WTC11 (cell line): ENCODE measurements at regions not wholly inside any gene's neighbourhood (a gene's known extent, or its start where the extent isn't known, plus 50 kb on each side); places are given as distances from the start of the nearest gene placed in this dataset.

Experiments
- ATAC-seq: fragments of 200-7000 bp; cut with Tn5 transposase; 2 replicates; pipeline ENCODE4 v1.10.0; 2021; ENCODE audit warnings: mild to moderate bottlenecking, moderate library complexity
- CTCF ChIA-PET: fragments of 300-600 bp; sonication (Branson Sonifier 250); formaldehyde crosslinking; loops from one replicate; lab custom pipeline; 2021; ENCODE audit warnings: antibody characterized with exemption; lab: Charles Lee
- POLR2A ChIA-PET: fragments of 350-600 bp; sonication (Branson Sonifier 250); formaldehyde crosslinking; loops from one replicate; lab custom pipeline; 2021; ENCODE audit warnings: antibody characterized with exemption; lab: Charles Lee
- DNase-seq: peaks from one replicate; pipeline ENCODE4 v3.0.0; 2021; ENCODE audit warnings: low spot score
- H3K27ac Mint-ChIP-seq: 2 replicates; pipeline ENCODE4 v1.8.0; 2021; ENCODE audit warnings: mixed read lengths
- H3K27me3 Mint-ChIP-seq: 2 replicates; pipeline ENCODE4 v1.8.0; 2021; ENCODE audit warnings: low read depth, mild to moderate bottlenecking, moderate library complexity, mixed read lengths
- H3K36me3 Mint-ChIP-seq: 2 replicates; pipeline ENCODE4 v1.8.0; 2021; ENCODE audit warnings: mixed read lengths
- H3K4me1 Mint-ChIP-seq: 2 replicates; pipeline ENCODE4 v1.8.0; 2022; ENCODE audit warnings: mixed read lengths
- H3K4me3 Mint-ChIP-seq: 2 replicates; pipeline ENCODE4 v1.8.0; 2021; ENCODE audit warnings: mild to moderate bottlenecking, moderate library complexity, mixed read lengths
- H3K9me3 Mint-ChIP-seq: 2 replicates; pipeline ENCODE4 v1.8.0; 2021; ENCODE audit warnings: mixed read lengths
- E2F4 ChIP-seq: sonication (generic); formaldehyde crosslinking; IDR thresholded peaks from 2 replicates; pipeline ENCODE4 v1.8.1; 2022; ENCODE audit warnings: low read depth, mild to moderate bottlenecking, moderate library complexity, missing genetic modification reagents, borderline replicate concordance
- ESRRA ChIP-seq: sonication (generic); formaldehyde crosslinking; IDR thresholded peaks from 2 replicates; pipeline ENCODE4 v1.8.1; 2022; ENCODE audit warnings: mild to moderate bottlenecking, missing genetic modification reagents, borderline replicate concordance
- FOXK1 ChIP-seq: sonication (generic); formaldehyde crosslinking; IDR thresholded peaks from 2 replicates; pipeline ENCODE4 v1.8.0; 2022; ENCODE audit warnings: mild to moderate bottlenecking, moderate library complexity, missing genetic modification reagents
- FOXP1 ChIP-seq: sonication (generic); formaldehyde crosslinking; IDR thresholded peaks from 2 replicates; pipeline ENCODE4 v1.8.0; 2022; ENCODE audit warnings: missing genetic modification reagents, mild to moderate bottlenecking, moderate library complexity, borderline replicate concordance
- GABPB1 ChIP-seq: sonication (generic); formaldehyde crosslinking; IDR thresholded peaks from 2 replicates; pipeline ENCODE4 v1.8.1; 2023; ENCODE audit warnings: mild to moderate bottlenecking, missing genetic modification reagents
- HMGA2 ChIP-seq: fragments of 250-450 bp; sonication (Bioruptor Pico); IDR thresholded peaks from 2 replicates; pipeline ENCODE4 v1.4.0; 2021; ENCODE audit warnings: mild to moderate bottlenecking, moderate library complexity
- NFE2L1 ChIP-seq: sonication (generic); formaldehyde crosslinking; IDR thresholded peaks from 2 replicates; pipeline ENCODE4 v1.8.1; 2023; ENCODE audit warnings: missing genetic modification reagents
- NR1H2 ChIP-seq: sonication (generic); formaldehyde crosslinking; IDR thresholded peaks from 2 replicates; pipeline ENCODE4 v1.9.0; 2021; ENCODE audit warnings: mild to moderate bottlenecking, moderate library complexity, missing genetic modification reagents
- TEAD1 ChIP-seq: sonication (generic); formaldehyde crosslinking; IDR thresholded peaks from 2 replicates; pipeline ENCODE4 v1.8.0; 2022; ENCODE audit warnings: mild to moderate bottlenecking, missing genetic modification reagents
- ZBTB21 ChIP-seq: sonication (generic); formaldehyde crosslinking; IDR thresholded peaks from 2 replicates; pipeline ENCODE4 v1.8.1; 2023; ENCODE audit warnings: mild to moderate bottlenecking, missing genetic modification reagents, borderline replicate concordance
- ZNF281 ChIP-seq: sonication (generic); formaldehyde crosslinking; IDR thresholded peaks from 2 replicates; pipeline ENCODE4 v1.8.0; 2023; ENCODE audit warnings: mild to moderate bottlenecking, missing genetic modification reagents
- ZNF423 ChIP-seq: fragments of 250-450 bp; sonication (Bioruptor Pico); IDR thresholded peaks from 2 replicates; pipeline ENCODE4 v2.1.2; 2022; ENCODE audit warnings: mild to moderate bottlenecking, moderate library complexity
- ZNF512 ChIP-seq: sonication (generic); formaldehyde crosslinking; IDR thresholded peaks from 2 replicates; pipeline ENCODE4 v1.8.1; 2022; ENCODE audit warnings: missing genetic modification reagents, borderline replicate concordance
- TF ChIP-seq, protein P1 (sequence below): sonication (generic); formaldehyde crosslinking; IDR thresholded peaks from 2 replicates; pipeline ENCODE4 v1.8.1; 2023; ENCODE audit warnings: mild to moderate bottlenecking, missing genetic modification reagents
- TF ChIP-seq, protein P2 (sequence below): fragments of 250-450 bp; sonication (Bioruptor Pico); conservative IDR thresholded peaks from 2 replicates; pipeline ENCODE4 v1.9.0; 2021; ENCODE audit warnings: mild to moderate bottlenecking
- TF ChIP-seq, protein P3 (sequence below): sonication (generic); formaldehyde crosslinking; IDR thresholded peaks from 2 replicates; pipeline ENCODE4 v1.8.1; 2023; ENCODE audit warnings: mild to moderate bottlenecking, moderate library complexity, missing genetic modification reagents
- TF ChIP-seq, protein P4 (sequence below): sonication (generic); formaldehyde crosslinking; IDR thresholded peaks from 2 replicates; pipeline ENCODE4 v1.8.1; 2023; ENCODE audit warnings: mild to moderate bottlenecking, missing genetic modification reagents, borderline replicate concordance

GRCh38 chr20:60820149-60820548 lies 431.9 kb upstream of the CDH4 start (continued):
- no peak for TF ChIP-seq ZNF281 (CRISPR knock-in tag)
- TF ChIP-seq, protein P1, sequence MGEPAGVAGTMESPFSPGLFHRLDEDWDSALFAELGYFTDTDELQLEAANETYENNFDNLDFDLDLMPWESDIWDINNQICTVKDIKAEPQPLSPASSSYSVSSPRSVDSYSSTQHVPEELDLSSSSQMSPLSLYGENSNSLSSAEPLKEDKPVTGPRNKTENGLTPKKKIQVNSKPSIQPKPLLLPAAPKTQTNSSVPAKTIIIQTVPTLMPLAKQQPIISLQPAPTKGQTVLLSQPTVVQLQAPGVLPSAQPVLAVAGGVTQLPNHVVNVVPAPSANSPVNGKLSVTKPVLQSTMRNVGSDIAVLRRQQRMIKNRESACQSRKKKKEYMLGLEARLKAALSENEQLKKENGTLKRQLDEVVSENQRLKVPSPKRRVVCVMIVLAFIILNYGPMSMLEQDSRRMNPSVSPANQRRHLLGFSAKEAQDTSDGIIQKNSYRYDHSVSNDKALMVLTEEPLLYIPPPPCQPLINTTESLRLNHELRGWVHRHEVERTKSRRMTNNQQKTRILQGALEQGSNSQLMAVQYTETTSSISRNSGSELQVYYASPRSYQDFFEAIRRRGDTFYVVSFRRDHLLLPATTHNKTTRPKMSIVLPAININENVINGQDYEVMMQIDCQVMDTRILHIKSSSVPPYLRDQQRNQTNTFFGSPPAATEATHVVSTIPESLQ (CRISPR knock-in tag), result no peak
- TF ChIP-seq GABPB1, result no peak
- TF ChIP-seq NR1H2 (CRISPR knock-in tag), result no peak
- TF ChIP-seq ESRRA (CRISPR knock-in tag), result no peak

DNA sequence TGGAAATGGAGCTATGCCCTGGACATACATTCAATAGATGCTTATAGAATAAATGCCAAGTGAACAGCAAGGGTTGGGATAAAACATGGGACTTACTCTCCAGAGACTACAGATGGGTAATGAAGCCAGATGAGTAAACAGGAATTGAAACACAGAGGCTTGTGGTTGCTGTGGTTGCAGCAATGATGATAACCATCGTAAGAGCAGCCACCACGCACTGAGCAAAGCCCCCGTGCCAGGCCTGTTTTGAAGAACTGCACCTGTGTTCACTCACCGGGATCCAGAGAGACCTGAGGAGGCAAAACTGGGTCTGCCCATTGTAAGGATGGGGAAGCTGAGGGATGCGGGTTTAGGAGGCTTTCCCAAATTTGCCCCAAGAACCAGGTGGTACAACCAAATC lies 431.1 kb upstream of the CDH4 start:
- DNase-seq, result no peak
- ATAC-seq, result no peak
- POLR2A ChIA-PET, result no interaction called here
- H3K27me3 Mint-ChIP-seq, result peaks cover 61% of the 10 kb centered on the region
- H3K36me3 Mint-ChIP-seq, result peaks cover 3% of the 10 kb centered on the region
- no peaks in the 10 kb centered on the region for H3K4me1 Mint-ChIP-seq
- peaks cover 18% of the 10 kb centered on the region for H3K9me3 Mint-ChIP-seq
- no peak overlapping the region for H3K27ac Mint-ChIP-seq
- H3K4me3 Mint-ChIP-seq, result no peak overlapping the region
- CTCF ChIA-PET, result no interaction called here
- TF ChIP-seq, protein P2, sequence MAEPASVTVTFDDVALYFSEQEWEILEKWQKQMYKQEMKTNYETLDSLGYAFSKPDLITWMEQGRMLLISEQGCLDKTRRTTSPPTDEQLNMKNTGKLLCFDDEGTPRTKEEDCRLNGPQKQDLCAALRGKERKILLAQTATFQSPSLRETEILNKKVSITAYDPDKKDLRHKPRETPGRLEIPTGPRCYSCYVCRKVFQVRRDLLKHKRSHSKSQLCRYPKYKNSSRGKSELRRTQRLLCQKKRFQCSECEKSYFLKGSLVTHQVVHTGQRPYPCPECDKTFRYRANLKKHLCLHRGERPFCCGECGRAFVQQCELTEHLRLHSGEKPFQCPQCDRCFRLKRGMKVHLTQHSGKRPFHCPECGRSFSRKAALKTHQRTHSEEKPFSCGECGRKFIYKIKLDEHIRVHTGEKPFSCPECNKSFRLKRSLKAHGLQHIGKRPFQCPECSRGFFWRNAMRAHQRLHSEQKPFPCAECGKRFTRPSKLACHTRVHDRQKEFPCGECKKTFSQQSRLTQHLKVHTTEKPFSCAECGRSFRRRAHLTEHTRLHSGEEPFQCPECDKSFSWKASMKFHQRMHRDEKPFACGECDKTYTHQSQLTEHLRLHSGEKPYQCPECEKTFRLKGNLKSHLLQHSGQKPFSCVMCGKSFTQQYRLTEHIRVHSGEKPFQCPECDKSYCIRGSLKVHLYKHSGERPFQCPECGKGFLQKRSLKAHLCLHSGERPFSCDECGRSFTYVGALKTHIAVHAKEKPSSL, result no peak
- TF ChIP-seq NFE2L1 (CRISPR knock-in tag) (no peak), E2F4 (CRISPR knock-in tag) (no peak), ZBTB21 (CRISPR knock-in tag) (no peak), ZNF423 (no peak), FOXP1 (CRISPR knock-in tag) (no peak), HMGA2 (CRISPR knock-in tag) (no peak), TEAD1 (CRISPR knock-in tag) (no peak), FOXK1 (CRISPR knock-in tag) (no peak), ZNF512 (CRISPR knock-in tag) (no peak)
- TF ChIP-seq, protein P3, sequence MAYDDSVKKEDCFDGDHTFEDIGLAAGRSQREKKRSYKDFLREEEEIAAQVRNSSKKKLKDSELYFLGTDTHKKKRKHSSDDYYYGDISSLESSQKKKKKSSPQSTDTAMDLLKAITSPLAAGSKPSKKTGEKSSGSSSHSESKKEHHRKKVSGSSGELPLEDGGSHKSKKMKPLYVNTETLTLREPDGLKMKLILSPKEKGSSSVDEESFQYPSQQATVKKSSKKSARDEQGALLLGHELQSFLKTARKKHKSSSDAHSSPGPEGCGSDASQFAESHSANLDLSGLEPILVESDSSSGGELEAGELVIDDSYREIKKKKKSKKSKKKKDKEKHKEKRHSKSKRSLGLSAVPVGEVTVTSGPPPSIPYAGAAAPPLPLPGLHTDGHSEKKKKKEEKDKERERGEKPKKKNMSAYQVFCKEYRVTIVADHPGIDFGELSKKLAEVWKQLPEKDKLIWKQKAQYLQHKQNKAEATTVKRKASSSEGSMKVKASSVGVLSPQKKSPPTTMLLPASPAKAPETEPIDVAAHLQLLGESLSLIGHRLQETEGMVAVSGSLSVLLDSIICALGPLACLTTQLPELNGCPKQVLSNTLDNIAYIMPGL (CRISPR knock-in tag), result no peak
- TF ChIP-seq, protein P4, sequence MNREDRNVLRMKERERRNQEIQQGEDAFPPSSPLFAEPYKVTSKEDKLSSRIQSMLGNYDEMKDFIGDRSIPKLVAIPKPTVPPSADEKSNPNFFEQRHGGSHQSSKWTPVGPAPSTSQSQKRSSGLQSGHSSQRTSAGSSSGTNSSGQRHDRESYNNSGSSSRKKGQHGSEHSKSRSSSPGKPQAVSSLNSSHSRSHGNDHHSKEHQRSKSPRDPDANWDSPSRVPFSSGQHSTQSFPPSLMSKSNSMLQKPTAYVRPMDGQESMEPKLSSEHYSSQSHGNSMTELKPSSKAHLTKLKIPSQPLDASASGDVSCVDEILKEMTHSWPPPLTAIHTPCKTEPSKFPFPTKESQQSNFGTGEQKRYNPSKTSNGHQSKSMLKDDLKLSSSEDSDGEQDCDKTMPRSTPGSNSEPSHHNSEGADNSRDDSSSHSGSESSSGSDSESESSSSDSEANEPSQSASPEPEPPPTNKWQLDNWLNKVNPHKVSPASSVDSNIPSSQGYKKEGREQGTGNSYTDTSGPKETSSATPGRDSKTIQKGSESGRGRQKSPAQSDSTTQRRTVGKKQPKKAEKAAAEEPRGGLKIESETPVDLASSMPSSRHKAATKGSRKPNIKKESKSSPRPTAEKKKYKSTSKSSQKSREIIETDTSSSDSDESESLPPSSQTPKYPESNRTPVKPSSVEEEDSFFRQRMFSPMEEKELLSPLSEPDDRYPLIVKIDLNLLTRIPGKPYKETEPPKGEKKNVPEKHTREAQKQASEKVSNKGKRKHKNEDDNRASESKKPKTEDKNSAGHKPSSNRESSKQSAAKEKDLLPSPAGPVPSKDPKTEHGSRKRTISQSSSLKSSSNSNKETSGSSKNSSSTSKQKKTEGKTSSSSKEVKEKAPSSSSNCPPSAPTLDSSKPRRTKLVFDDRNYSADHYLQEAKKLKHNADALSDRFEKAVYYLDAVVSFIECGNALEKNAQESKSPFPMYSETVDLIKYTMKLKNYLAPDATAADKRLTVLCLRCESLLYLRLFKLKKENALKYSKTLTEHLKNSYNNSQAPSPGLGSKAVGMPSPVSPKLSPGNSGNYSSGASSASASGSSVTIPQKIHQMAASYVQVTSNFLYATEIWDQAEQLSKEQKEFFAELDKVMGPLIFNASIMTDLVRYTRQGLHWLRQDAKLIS, result no peak
